H1 (cell line): ENCODE measurements at regions not wholly inside any gene's neighbourhood (a gene's known extent, or its start where the extent isn't known, plus 50 kb on each side); places are given as distances from the start of the nearest gene placed in this dataset.

Experiments used
- CTCF ChIA-PET: fragments of 300-600 bp; sonication (Branson Sonifier 250); formaldehyde crosslinking; loops from one replicate; lab custom pipeline; 2021; ENCODE audit not compliant: partially characterized antibody; lab: Charles Lee
- POLR2A ChIA-PET: fragments of 300-600 bp; sonication (Branson Sonifier 250); formaldehyde crosslinking; loops from one replicate; lab custom pipeline; 2021; ENCODE audit warnings: inconsistent platforms; ENCODE audit not compliant: partially characterized antibody; lab: Charles Lee
- DNase-seq, 2 experiments: peaks; one replicate each; pipeline versions ENCODE4 v3.0.0 to v3.0.0-alpha.2; 2010 to 2022; ENCODE audit warnings: low spot score in 2 of 2, low read depth in 1 of 2, mixed read lengths in 1 of 2
- FAIRE-seq: peaks from 2 replicates; lab custom pipeline; 2011; peaks lifted over from hg19 to GRCh38; lab: Jason Lieb, UNC
- H2AFZ ChIP-seq: 2 replicates; pipeline ENCODE4 v1.8.1; 2012; ENCODE audit warnings: low read length, inconsistent platforms
- H2AK5ac ChIP-seq: 2 replicates; pipeline ENCODE4 v1.6.1; 2013; ENCODE audit warnings: low read depth, low read length
- H2BK120ac ChIP-seq: replicated peaks from 2 replicates; pipeline ENCODE3; 2013; ENCODE audit warnings: low read depth, low read length, inconsistent platforms
- H2BK12ac ChIP-seq: 2 replicates; pipeline ENCODE4 v1.6.1; 2013; ENCODE audit warnings: low read depth, low read length
- H2BK15ac ChIP-seq: 2 replicates; pipeline ENCODE4 v1.6.1; 2013; ENCODE audit warnings: low read length
- H2BK20ac ChIP-seq: 2 replicates; pipeline ENCODE4 v1.6.1; 2013; ENCODE audit warnings: low read length
- H2BK5ac ChIP-seq: 2 replicates; pipeline ENCODE4 v1.6.1; 2013; ENCODE audit warnings: low read depth, low read length
- H3K14ac ChIP-seq: 2 replicates; pipeline ENCODE4 v1.6.1; 2013; ENCODE audit warnings: inconsistent platforms; ENCODE audit not compliant: insufficient read length
- H3K18ac ChIP-seq: 2 replicates; pipeline ENCODE4 v1.6.1; 2013; ENCODE audit warnings: low read length; ENCODE audit errors: extremely low read depth
- H3K23ac ChIP-seq: 2 replicates; pipeline ENCODE4 v1.6.1; 2013; ENCODE audit warnings: inconsistent platforms; ENCODE audit not compliant: insufficient read length
- H3K23me2 ChIP-seq: 2 replicates; pipeline ENCODE4 v1.6.1; 2013; ENCODE audit warnings: low read depth, low read length
- H3K27ac ChIP-seq: 2 replicates; pipeline ENCODE4 v1.6.1; 2011; ENCODE audit warnings: low read depth, low read length, inconsistent platforms
- H3K27me3 ChIP-seq, 4 experiments: replicated peaks in 1 of 4; 1 replicate in 1 of 4; 2 replicates in 3 of 4; pipeline versions ENCODE4 v1.6.1 to v1.8.1; 2011 to 2013; ENCODE audit warnings: low read length in 3 of 4, mild to moderate bottlenecking in 3 of 4, inconsistent platforms in 2 of 4, mixed read lengths in 2 of 4, moderate library complexity in 1 of 4; ENCODE audit not compliant: control insufficient read depth in 3 of 4, insufficient read depth in 3 of 4; ENCODE audit errors: extremely low read depth in 1 of 4
- H3K36me3 ChIP-seq, 4 experiments: 2 replicates each; pipeline versions ENCODE4 v1.6.1 to v1.8.1; 2011 to 2013; ENCODE audit warnings: mild to moderate bottlenecking in 4 of 4, low read length in 3 of 4, moderate library complexity in 2 of 4, control low read depth in 1 of 4, inconsistent platforms in 1 of 4; ENCODE audit not compliant: insufficient read depth in 4 of 4, control insufficient read depth in 2 of 4
- H3K4ac ChIP-seq: replicated peaks from 2 replicates; pipeline ENCODE3; 2013; ENCODE audit warnings: low read length, low read depth, mixed read lengths, inconsistent platforms; ENCODE audit not compliant: insufficient read length
- H3K4me1 ChIP-seq, 4 experiments: replicated peaks in 1 of 4; 1 replicate in 1 of 4; 2 replicates in 3 of 4; pipeline versions ENCODE4 v1.6.1 to v1.8.1; 2011 to 2013; ENCODE audit warnings: low read length in 3 of 4, inconsistent platforms in 2 of 4, mixed read lengths in 1 of 4; ENCODE audit not compliant: insufficient read depth in 4 of 4, control insufficient read depth in 3 of 4
- H3K4me2 ChIP-seq, 2 experiments: 2 replicates each; pipeline versions ENCODE4 v1.6.1 to v1.8.1; 2011 to 2013; ENCODE audit warnings: low read depth in 2 of 2, low read length in 2 of 2, control low read depth in 1 of 2, inconsistent platforms in 1 of 2, mild to moderate bottlenecking in 1 of 2; ENCODE audit not compliant: insufficient read depth in 1 of 2
- H3K4me3 ChIP-seq, 4 experiments: fragments of 200-600, 300-600 bp in 1 of 4; sonication (generic), shearing (Covaris generic), sonication (Bioruptor Twin) in 1 of 4; 2 replicates each; pipeline versions ENCODE4 v1.5.1 to v1.8.1; 2011 to 2016; ENCODE audit warnings: low read length in 4 of 4, low read depth in 3 of 4, control low read depth in 2 of 4, inconsistent platforms in 2 of 4, mild to moderate bottlenecking in 2 of 4, mixed read lengths in 1 of 4, moderate library complexity in 1 of 4; ENCODE audit not compliant: insufficient read depth in 2 of 4; ENCODE audit errors: extremely low read depth in 1 of 4
- H3K56ac ChIP-seq: replicated peaks from 2 replicates; pipeline ENCODE3; 2013; ENCODE audit warnings: low read depth, mild to moderate bottlenecking, mixed read lengths, low read length, inconsistent platforms; ENCODE audit not compliant: insufficient read length
- H3K79me1 ChIP-seq: 2 replicates; pipeline ENCODE4 v1.6.1; 2013; ENCODE audit warnings: low read depth, low read length, control low read depth
- H3K79me2 ChIP-seq, 2 experiments: 2 replicates each; pipeline versions ENCODE4 v1.6.1 to v1.8.1; 2012 to 2013; ENCODE audit warnings: low read length in 2 of 2, mild to moderate bottlenecking in 2 of 2, inconsistent platforms in 1 of 2; ENCODE audit not compliant: insufficient read depth in 2 of 2, control insufficient read depth in 1 of 2
- H3K9ac ChIP-seq, 4 experiments: replicated peaks in 1 of 4; 1 replicate in 1 of 4; 2 replicates in 3 of 4; pipeline versions ENCODE4 v1.6.1 to v1.8.1; 2011 to 2013; ENCODE audit warnings: low read depth in 3 of 4, low read length in 3 of 4, control low read depth in 2 of 4, mild to moderate bottlenecking in 2 of 4, moderate library complexity in 2 of 4, inconsistent platforms in 1 of 4; ENCODE audit errors: extremely low read depth in 1 of 4
- H3K9me3 ChIP-seq, 2 experiments: 2 replicates each; pipeline versions ENCODE4 v1.6.1 to v1.8.1; 2012 to 2013; ENCODE audit warnings: mild to moderate bottlenecking in 2 of 2, moderate library complexity in 2 of 2, control low read depth in 1 of 2, inconsistent platforms in 1 of 2, low read depth in 1 of 2, low read length in 1 of 2, mixed read lengths in 1 of 2; ENCODE audit not compliant: insufficient read depth in 2 of 2
- H4K20me1 ChIP-seq, 2 experiments: replicated peaks in 1 of 2; 2 replicates each; pipeline versions ENCODE3 to v1.8.1; 2011 to 2013; ENCODE audit warnings: inconsistent platforms in 2 of 2, low read length in 2 of 2, mild to moderate bottlenecking in 1 of 2; ENCODE audit not compliant: insufficient read depth in 2 of 2, control insufficient read depth in 1 of 2
- H4K5ac ChIP-seq: 2 replicates; pipeline ENCODE4 v1.6.1; 2013; ENCODE audit warnings: low read length, low read depth, mixed read lengths, inconsistent platforms; ENCODE audit not compliant: insufficient read length
- H4K8ac ChIP-seq: 2 replicates; pipeline ENCODE4 v1.8.0; 2013; ENCODE audit warnings: mild to moderate bottlenecking, moderate library complexity, low read length, inconsistent platforms; ENCODE audit not compliant: insufficient read depth; ENCODE audit errors: extremely low read depth
- H4K91ac ChIP-seq: replicated peaks from 2 replicates; pipeline ENCODE3; 2013; ENCODE audit warnings: low read length, mixed read lengths, inconsistent platforms; ENCODE audit not compliant: insufficient read length
- CBX8 ChIP-seq: fragments of 300-800, 300-1000 bp; sonication (generic); IDR thresholded peaks from 2 replicates; pipeline ENCODE4 v1.7.1; 2016; ENCODE audit warnings: low read depth, low read length, borderline replicate concordance
- CTCF ChIP-seq, 3 experiments: IDR thresholded peaks; 1 replicate in 2 of 3; 2 replicates in 1 of 3; pipeline versions ENCODE4 v1.5.1 to v1.6.1; 2011; ENCODE audit warnings: low read length in 3 of 3, mild to moderate bottlenecking in 3 of 3, inconsistent platforms in 2 of 3, low read depth in 1 of 3, moderate library complexity in 1 of 3; ENCODE audit not compliant: insufficient read depth in 1 of 3; ENCODE audit errors: control extremely low read depth in 1 of 3
- HDAC2 ChIP-seq, 2 experiments: fragments of 300-600 bp in 1 of 2; sonication (generic) in 1 of 2; IDR thresholded peaks; 2 replicates each; pipeline ENCODE4 v1.6.1; 2011 to 2012; ENCODE audit warnings: low read depth in 2 of 2, low read length in 2 of 2, mild to moderate bottlenecking in 2 of 2, moderate library complexity in 2 of 2, borderline replicate concordance in 1 of 2, inconsistent platforms in 1 of 2
- KDM4A ChIP-seq: IDR thresholded peaks from one replicate; pipeline ENCODE4 v1.7.1; 2012; ENCODE audit warnings: low read depth, mild to moderate bottlenecking, moderate library complexity, low read length, inconsistent platforms; ENCODE audit not compliant: severe bottlenecking
- MAFK ChIP-seq: IDR thresholded peaks from 2 replicates; pipeline ENCODE4 v1.6.1; 2012; ENCODE audit warnings: low read depth, mild to moderate bottlenecking, improper control_type of control experiment, low read length
- MAX ChIP-seq: IDR thresholded peaks from 2 replicates; pipeline ENCODE4 v1.6.1; 2012; ENCODE audit warnings: inconsistent platforms
- NANOG ChIP-seq: IDR thresholded peaks from 2 replicates; pipeline ENCODE4 v1.6.1; 2011; ENCODE audit warnings: low read length, low read depth, mild to moderate bottlenecking, inconsistent platforms; ENCODE audit not compliant: insufficient read depth, poor library complexity, severe bottlenecking
- NRF1 ChIP-seq: IDR thresholded peaks from 2 replicates; pipeline ENCODE4 v1.6.1; 2011; ENCODE audit warnings: mild to moderate bottlenecking, low read depth, low read length, improper control_type of control experiment
- POLR2A ChIP-seq, 2 experiments: IDR thresholded peaks; 1 replicate in 1 of 2; 2 replicates in 1 of 2; pipeline ENCODE4 v1.6.1; 2011; ENCODE audit warnings: low read depth in 2 of 2, low read length in 2 of 2, mild to moderate bottlenecking in 2 of 2; ENCODE audit errors: control extremely low read depth in 1 of 2
- POLR2AphosphoS5 ChIP-seq: IDR thresholded peaks from 2 replicates; pipeline ENCODE4 v1.6.1; 2011; ENCODE audit warnings: low read depth, low read length
- SIRT6 ChIP-seq: IDR thresholded peaks from one replicate; pipeline ENCODE4 v1.7.1; 2012; ENCODE audit warnings: low read length, inconsistent platforms
- TAF1 ChIP-seq: IDR thresholded peaks from 2 replicates; pipeline ENCODE4 v1.6.1; 2011; ENCODE audit warnings: mild to moderate bottlenecking, low read depth, low read length
- TEAD4 ChIP-seq: IDR thresholded peaks from 2 replicates; pipeline ENCODE4 v1.6.1; 2012; ENCODE audit warnings: low read depth, low read length, inconsistent platforms, mixed read lengths
- WGBS, 2 experiments: shearing (Covaris generic) in 1 of 2; methylation state at CpG; one replicate each; pipeline versions ENCODE4 v1.1.6 to v1.1.7; 2013 to 2015; ENCODE audit warnings: low lambda C conversion rate in 2 of 2, mixed read lengths in 2 of 2, inconsistent platforms in 1 of 2, low coverage in 1 of 2, missing lambda C conversion rate in 1 of 2; ENCODE audit not compliant: insufficient replicate concordance in 2 of 2, insufficient coverage in 1 of 2, insufficient read length in 1 of 2; ENCODE audit errors: extremely low coverage in 1 of 2, missing lambda C conversion rate in 1 of 2; 5-methylcytosine and 5-hydroxymethylcytosine counted together

GRCh38 chr10:26952094-26952493 is 91.3 kb upstream of the ABI1 start:
- Histone ChIP-seq H2BK5ac (no peak overlapping the region), H4K91ac (no peak overlapping the region), H3K79me1 (no peaks in the 10 kb centered on the region), H3K36me3 (no peaks in the 10 kb centered on the region), H4K8ac (no peak overlapping the region), H3K56ac (no peak overlapping the region), H3K4me3 (no peak overlapping the region), H3K18ac (no peak overlapping the region), H3K9me3 (no peaks in the 10 kb centered on the region), H3K4ac (no peak overlapping the region), H2BK15ac (no peak overlapping the region), H3K14ac (no peak overlapping the region), H3K4me2 (no peak overlapping the region), H3K23ac (no peak overlapping the region), H2BK20ac (no peak overlapping the region), H2BK120ac (no peak overlapping the region), H3K27me3 (no peaks in the 10 kb centered on the region), H3K79me2 (no peaks in the 10 kb centered on the region), H4K20me1 (no peaks in the 10 kb centered on the region), H3K27ac (no peak overlapping the region), H3K23me2 (no peaks in the 10 kb centered on the region), H2AFZ (no peak overlapping the region), H2BK12ac (no peak overlapping the region), H3K4me1 (no peaks in the 10 kb centered on the region), H2AK5ac (no peak overlapping the region), H3K9ac (no peak overlapping the region), H4K5ac (no peak overlapping the region)
- ChIA-PET POLR2A (no interaction called here), CTCF (interaction anchor here (1.4 kb wide), 1 partner anchor 226 kb away, joined by 4 read pairs; no protein-coding TSS in a partner anchor)
- FAIRE-seq: peak; percentile 52
- 87% methylated on average over 3 of the region's 3 CpGs; no CpG with 5 or more reads in 1 of the 2 experiments for WGBS, 2 experiments
- no peak for DNase-seq
- no peak for TF ChIP-seq KDM4A
- TF ChIP-seq NRF1: no peak
- no peak for TF ChIP-seq TEAD4
- TF ChIP-seq POLR2A (IDR thresholded peaks at IDR 0.05; ENCODE audit: control extremely low read depth in 1 of 2, low read depth in 2 of 2, low read length in 2 of 2): no peak
- no peak for TF ChIP-seq HDAC2 (IDR thresholded peaks at IDR 0.05; ENCODE audit: borderline replicate concordance in 1 of 2, low read depth in 2 of 2, low read length in 2 of 2)
- TF ChIP-seq MAFK: no peak
- no peak for TF ChIP-seq TAF1
- TF ChIP-seq POLR2AphosphoS5: no peak
- no peak for TF ChIP-seq NANOG
- no peak for TF ChIP-seq CTCF (IDR thresholded peaks at IDR 0.05; ENCODE audit: control extremely low read depth in 1 of 3, insufficient read depth in 1 of 3, low read depth in 1 of 3, low read length in 3 of 3)
- no peak for TF ChIP-seq SIRT6
- no peak for TF ChIP-seq CBX8
- no peak for TF ChIP-seq MAX
